ENCODE measurements at regions not wholly inside any gene's neighbourhood (a gene's known extent, or its start where the extent isn't known, plus 50 kb on each side); places are given as distances from the start of the nearest gene placed in this dataset.
A peak's percentile ranks its signal among the peaks of the same experiment; 100 is the strongest.

GRCh38 chr16:14378689-14379467 is 251.2 kb downstream of the PARN start:
- TF ChIP-seq EZH2 (IDR thresholded peaks at IDR 0.05; ENCODE audit: low read length), result no peak
- TF ChIP-seq, protein P1, sequence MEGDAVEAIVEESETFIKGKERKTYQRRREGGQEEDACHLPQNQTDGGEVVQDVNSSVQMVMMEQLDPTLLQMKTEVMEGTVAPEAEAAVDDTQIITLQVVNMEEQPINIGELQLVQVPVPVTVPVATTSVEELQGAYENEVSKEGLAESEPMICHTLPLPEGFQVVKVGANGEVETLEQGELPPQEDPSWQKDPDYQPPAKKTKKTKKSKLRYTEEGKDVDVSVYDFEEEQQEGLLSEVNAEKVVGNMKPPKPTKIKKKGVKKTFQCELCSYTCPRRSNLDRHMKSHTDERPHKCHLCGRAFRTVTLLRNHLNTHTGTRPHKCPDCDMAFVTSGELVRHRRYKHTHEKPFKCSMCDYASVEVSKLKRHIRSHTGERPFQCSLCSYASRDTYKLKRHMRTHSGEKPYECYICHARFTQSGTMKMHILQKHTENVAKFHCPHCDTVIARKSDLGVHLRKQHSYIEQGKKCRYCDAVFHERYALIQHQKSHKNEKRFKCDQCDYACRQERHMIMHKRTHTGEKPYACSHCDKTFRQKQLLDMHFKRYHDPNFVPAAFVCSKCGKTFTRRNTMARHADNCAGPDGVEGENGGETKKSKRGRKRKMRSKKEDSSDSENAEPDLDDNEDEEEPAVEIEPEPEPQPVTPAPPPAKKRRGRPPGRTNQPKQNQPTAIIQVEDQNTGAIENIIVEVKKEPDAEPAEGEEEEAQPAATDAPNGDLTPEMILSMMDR (optimal IDR thresholded peaks at IDR 0.05 in 1 of 3, IDR thresholded peaks at IDR 0.05 in 1 of 3, conservative IDR thresholded peaks at IDR 0.05 in 1 of 3; ENCODE audit: extremely low read depth in 1 of 3, insufficient read depth in 2 of 3, low read length in 3 of 3), result peak in 1 of 3 experiments; percentile 6
